ENCODE measurements at regions not wholly inside any gene's neighbourhood (a gene's known extent, or its start where the extent isn't known, plus 50 kb on each side); places are given as distances from the start of the nearest gene placed in this dataset.
A peak's percentile ranks its signal among the peaks of the same experiment; 100 is the strongest.
"Not testable (repeated sequence)": the region's sequence is repeated elsewhere in the genome, so short reads cannot be mapped to it uniquely, and the experiment has no call there.

GRCh38 chr4:31183256-31183655, 463.1 kb downstream of the PCDH7 start:
- no peak for DNase-seq (ENCODE audit: low read depth)

DNA sequence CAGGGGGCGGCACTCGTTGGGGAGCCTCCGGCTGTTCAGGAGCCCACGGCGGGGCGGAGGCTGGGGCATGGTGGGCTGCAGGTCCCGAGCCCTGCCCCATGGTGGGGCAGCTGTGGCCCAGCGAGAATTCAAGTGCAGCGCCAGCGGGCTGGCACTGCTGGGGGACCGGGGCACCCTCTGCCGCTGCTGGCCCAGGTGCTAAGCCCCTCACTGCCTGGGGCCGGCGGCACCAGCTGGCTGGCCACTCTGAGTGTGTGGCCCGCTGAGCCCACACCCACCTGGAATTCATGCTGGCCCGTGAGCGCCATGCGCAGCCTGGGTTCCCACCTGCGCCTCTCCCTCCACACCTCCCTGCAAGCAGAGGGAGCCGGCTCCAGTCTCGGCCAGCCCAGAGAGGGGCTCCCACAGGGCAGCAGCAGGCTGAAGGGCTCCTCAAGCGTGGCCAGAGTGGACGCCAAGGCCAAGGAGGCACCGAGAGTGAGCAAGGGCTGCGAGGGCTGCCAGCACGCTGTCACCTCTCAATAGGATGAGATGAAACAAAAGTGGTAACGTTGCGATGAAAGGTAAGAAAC, 464.9 kb downstream of the PCDH7 start:
- DNase-seq (ENCODE audit: low read depth): no peak

DNA sequence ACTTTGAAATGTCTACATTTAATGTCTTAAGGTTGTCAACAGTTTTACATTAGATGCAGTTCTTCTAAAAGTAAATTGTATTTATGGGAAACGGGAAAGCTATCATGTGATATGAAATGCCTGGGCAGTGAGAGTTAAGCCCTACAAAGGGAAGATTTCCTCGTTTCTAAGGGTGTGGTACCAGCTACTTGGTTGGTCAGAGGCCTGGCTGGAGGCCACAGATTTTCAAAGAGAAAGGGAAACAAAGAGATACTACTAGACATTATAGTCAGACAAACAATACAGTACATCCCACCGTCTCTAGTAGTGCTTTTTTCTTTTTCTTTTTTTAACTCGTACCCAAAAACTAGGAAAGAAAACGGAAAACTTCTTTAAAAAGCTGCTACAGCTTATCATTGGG, 467.8 kb downstream of the PCDH7 start:
- DNase-seq (ENCODE audit: low read depth): peak; percentile 62

- DNase-seq (ENCODE audit: low read depth): no peak
Measured at GRCh38 chr4:31189938-31190337, 469.8 kb downstream of the PCDH7 start.

DNA sequence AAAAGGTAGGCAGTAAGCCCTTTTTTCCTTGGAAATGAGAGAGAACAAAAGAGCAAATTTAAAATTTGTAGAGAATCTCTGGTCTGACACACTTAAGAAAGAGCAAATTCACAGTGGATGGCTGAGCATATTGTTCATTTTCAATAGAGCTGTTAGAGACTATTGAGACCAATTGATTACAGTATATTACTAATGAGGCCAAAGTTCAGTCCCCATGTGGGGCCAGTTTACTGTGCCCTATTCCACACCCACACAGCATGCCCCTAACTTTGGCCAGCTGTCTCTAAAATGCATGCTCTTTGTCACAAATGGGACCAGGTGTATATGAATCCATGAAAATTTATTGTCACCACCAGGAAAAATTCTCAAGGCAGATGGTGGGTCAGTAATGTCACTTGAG, 470.5 kb downstream of the PCDH7 start:
- DNase-seq (ENCODE audit: low read depth): no peak

DNA sequence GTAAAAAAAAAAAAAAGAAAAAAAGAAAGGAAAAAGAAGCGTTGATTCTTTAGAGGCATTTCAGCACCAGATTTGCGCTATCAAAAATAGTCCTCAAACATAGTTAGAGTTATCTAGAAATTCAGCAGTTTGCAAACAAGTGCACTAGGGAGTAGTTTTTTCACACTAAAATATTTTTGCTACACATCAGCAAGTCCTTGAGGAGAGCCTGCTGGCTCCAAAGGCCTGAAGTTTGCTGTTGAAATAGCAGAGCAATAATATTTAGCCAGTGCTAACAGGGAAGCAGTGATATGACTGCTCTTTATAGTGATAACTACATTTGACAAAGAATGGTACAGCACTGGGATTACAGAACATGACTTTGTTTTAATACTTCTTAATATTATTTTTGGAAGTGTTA, 472.2 kb downstream of the PCDH7 start:
- DNase-seq (ENCODE audit: low read depth): no peak

DNA sequence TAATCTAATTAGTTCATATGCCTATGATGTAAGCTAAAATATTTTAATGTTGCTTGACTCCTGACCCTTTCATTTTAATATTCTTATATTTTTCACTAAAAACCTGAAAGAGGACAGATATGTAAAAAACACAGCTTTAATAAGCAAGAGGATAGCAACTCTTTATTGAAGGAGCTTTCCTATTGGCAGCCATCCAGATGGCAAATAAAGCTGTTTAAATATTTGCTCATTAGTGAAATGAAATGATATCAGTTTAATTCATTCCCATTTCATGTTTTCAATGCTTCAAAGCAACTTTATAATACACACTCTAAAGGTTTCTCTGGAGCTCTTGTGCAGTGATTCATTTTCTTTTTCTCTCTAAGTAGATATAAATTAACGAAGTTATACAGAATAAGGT, 473.4 kb downstream of the PCDH7 start:
- no peak for DNase-seq (ENCODE audit: low read depth)

- no peak for DNase-seq (ENCODE audit: low read depth)
Measured at GRCh38 chr4:31194823-31195222, 474.7 kb downstream of the PCDH7 start.

GRCh38 chr4:31199644-31200043, 479.5 kb downstream of the PCDH7 start:
- no peak for DNase-seq (ENCODE audit: low read depth)

GRCh38 chr4:31202054-31202453, 481.9 kb downstream of the PCDH7 start:
- DNase-seq (ENCODE audit: low read depth): not testable (repeated sequence)

- no peak for DNase-seq (ENCODE audit: low read depth)
Measured at GRCh38 chr4:31204874-31205273, 484.7 kb downstream of the PCDH7 start.

DNA sequence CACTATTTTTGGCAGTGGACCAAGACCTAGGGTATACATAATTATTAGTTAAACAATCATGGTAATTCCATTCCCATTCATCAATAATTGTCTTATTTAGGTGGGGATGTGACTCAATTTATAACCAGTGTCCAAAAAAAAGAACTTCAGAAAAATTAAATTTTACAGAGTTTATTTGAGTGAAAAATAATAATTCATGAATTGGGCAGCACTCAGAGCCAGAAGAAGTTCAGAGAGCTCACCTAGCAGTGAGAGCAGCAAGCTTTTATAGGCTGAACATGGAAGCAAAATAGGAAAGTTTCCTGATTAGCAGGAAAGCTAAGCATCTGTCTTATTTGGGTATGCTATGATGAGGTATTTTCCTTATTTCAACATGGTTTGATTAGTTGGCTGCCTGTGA, 500.8 kb downstream of the PCDH7 start:
- DNase-seq (ENCODE audit: low read depth): no peak

DNA sequence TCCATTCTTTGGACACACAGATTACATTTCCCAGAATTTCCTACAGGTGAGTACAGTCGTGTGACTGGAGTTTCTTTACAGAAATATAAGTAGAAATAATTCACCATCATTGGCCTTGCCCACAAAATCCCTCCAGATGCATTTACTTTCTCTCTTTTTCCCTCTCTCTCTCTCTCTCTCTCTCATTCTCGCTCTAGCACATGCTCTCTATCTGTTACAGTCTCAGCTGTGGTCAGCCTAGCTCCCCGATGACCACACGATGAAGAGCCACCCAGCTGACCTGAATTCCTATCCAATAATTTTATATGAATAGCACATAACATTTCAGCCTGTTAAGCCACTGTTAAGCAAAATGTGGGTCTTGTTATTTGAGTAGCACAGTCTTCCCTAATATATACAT, 507.9 kb downstream of the PCDH7 start:
- DNase-seq (ENCODE audit: low read depth): no peak

GRCh38 chr4:31230594-31230993, 510.4 kb downstream of the PCDH7 start:
- no peak for DNase-seq (ENCODE audit: low read depth)

DNA sequence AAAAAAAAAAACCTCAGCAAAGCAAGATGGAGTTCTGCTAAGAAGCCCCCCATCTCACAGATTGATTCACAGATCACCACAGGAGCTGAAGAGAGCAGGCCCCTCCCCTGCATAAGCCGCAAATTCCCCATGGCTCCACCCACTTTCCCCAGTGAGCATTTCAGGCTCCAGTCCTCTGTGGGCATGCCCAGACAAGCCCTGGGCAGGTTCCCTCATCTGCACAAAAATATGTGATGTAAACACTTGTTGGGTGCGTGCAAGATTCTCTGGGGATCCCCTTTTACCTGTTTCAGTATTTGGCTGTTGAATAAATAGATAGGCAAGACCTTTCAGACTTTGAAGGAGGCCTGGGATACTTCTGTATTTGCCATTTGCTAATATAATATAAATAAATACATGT, 514.3 kb downstream of the PCDH7 start:
- peak; percentile 47 for DNase-seq (ENCODE audit: low read depth)

DNA sequence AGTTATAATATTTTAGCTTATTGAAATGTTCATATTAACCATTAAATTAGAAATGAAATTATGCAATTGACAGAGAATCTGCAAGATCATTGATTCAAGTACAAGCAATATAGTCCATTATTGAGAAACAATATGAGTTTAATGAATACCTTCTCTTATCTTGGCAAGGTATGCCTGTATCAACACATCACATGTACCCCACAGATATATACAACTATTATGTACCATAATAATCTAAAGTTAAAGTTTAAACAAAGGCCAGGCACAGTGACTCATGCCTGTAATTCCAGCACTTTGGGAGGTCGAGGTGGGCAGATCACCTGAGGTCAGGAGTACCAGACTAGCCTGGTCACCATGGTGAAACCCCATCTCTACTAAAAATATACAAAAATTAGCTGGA, 514.7 kb downstream of the PCDH7 start:
- no peak for DNase-seq (ENCODE audit: low read depth)

DNA sequence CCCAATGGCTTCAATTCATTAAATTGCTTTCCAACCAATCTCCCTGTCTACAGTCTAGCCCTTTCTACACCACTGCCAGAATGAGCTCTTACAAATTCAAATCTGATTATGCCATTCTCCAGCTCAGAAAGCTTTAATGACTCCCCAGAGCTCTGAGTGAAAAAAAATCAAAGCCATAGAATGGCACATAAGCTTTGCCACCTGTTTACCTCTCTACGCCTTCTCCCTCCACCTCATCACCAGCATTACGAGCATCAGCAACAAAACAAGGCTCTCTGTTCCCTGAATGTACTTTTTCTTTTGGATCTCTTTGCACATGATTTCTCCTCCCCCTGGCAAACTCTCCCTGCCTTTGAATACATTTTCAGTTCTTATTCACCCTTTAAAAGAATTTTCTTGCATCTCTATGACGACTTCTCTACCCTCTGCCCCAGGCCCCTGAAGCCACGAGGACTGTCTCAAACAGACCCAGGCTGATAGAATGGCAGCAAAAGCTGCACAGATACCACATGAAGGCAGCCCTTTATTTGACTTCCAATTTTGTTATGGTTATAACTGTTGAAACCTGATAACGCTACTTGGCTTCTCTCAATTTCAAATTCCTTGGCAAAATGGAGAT, 516.0 kb downstream of the PCDH7 start:
- no peak for DNase-seq (ENCODE audit: low read depth)

DNA sequence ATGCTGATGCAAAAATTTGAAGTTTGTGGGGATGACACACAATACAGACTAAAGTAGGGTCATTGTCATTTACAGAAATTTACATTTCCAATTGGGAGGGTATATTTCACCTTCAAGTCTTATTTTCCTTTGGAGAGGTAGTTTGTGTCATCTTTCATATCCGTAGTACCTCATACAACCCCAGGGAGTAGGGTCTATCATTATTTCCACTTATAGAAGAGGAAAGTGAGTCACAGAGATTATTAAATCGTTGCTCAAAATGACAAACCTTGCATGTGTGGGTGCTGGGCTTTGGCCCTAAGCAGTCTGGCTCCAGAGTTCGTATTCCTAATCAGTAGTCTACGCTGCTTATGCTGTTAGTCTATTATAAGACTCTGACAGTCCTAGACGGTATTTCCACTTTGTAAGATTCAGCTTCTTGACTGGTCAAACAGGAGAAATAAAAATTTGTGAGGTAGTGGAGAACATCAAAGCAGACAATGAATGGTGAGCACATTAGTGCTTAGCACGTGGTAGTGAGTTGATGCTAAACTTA, 516.5 kb downstream of the PCDH7 start:
- DNase-seq (ENCODE audit: low read depth): peak; percentile 24

DNA sequence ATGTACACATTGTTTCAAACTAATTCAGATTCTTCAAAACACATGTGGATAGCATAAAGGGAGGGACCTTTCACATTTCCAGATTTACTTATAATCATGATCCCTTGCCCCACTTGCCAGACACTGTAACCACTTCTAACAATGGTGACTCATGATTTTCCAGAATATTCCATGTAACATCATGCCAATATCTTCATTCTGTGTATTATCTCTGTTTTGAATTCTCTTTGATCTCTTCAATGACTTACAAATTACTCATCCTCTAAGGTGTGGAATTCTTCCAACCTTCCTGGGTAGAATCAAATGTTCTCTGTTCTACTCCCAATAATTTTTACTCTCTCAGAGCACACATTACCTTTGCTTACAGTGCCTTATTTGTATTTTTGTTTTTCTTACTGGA, 517.1 kb downstream of the PCDH7 start:
- peak; percentile 52 for DNase-seq (ENCODE audit: low read depth)

DNA sequence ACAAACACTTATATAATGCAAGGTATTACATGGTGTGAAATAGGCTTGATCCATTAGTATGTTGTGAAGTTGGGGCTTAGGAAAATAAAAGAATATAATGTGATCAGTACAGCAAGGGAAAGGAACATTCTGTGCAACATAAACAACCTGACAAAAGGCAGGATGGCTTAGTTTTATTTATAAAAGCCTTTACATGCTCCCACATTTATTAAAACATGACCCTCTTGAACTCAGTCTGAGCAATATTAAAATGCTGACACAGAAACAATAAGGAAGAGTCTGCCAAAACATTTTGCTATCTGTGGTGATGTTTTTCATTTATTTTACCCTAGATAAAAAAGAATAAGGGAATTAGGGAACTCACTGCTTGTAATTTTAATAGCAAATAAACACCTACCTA, 519.7 kb downstream of the PCDH7 start:
- DNase-seq (ENCODE audit: low read depth): no peak

DNA sequence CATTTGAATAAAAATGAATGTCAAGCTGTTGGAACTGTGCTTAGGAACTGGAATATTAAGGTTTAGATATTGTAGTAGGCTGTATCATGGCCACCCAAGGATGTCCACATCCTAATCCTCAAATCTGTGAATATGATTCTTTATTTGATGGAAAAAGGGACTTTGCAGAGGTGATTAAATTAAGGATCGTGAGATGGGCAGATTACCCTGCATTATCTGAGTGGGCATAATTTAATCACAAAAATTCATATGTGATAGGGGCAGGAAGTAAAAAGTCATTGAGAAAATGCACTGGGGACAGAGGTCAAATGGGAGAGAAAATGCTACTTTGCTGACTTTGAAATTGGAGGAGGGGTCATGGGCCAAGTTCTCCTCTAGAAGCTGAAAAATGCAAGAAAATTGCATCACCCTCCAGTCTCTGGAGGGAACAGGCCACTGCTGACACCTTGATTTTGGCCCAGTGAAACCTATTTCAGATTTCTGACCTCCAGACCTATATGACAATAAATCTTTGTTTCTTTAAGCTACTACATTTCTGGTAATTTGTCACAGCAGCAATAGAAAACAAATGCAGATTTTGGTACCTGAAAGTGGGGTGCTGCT, 521.4 kb downstream of the PCDH7 start:
- no peak for DNase-seq (ENCODE audit: low read depth)

GRCh38 chr4:31246856-31247255, 526.7 kb downstream of the PCDH7 start:
- no peak for DNase-seq (ENCODE audit: low read depth)

DNA sequence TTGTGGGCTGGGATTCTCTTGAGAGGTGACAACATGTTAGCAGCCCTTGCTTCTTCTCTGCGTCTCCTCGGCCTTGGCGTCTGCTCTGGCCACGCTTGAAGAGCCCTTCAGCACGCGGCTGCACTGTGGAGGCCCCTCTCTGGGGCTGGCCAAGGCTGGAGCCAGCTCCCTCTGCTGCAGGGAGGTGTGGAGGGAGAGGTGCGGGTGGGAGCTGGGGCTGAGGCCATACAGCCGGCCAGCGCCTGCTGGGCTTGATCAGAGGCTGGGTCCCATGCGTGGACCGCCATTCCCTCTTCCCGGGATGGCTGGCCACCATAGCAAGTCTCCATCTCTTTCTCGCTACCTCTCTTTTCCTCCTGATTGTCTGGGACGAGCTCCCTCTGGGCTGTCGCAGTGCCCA, 539.0 kb downstream of the PCDH7 start:
- DNase-seq (ENCODE audit: low read depth): no peak
